ENCODE measurements at regions not wholly inside any gene's neighbourhood (a gene's known extent, or its start where the extent isn't known, plus 50 kb on each side); places are given as distances from the start of the nearest gene placed in this dataset.

- TF ChIP-seq CTCF (IDR thresholded peaks at IDR 0.05; ENCODE audit: low read depth, low read length), result no peak
- DNase-seq (ENCODE audit: extremely low read depth, low read depth), result no peak
These were observed 165.4 kb upstream of the GMDS start for GRCh38 chr6:2410656-2411380.

GRCh38 chr6:2407525-2407924 is 162.1 kb upstream of the GMDS start:
- TF ChIP-seq CTCF (IDR thresholded peaks at IDR 0.05; ENCODE audit: low read depth, low read length), result no peak
- DNase-seq (ENCODE audit: extremely low read depth, low read depth), result no peak

- no peak for TF ChIP-seq CTCF (IDR thresholded peaks at IDR 0.05; ENCODE audit: low read depth, low read length)
- DNase-seq (ENCODE audit: extremely low read depth, low read depth), result no peak
These were observed 159.0 kb upstream of the GMDS start for GRCh38 chr6:2404211-2404929.

GRCh38 chr6:2403546-2403945 is 158.1 kb upstream of the GMDS start:
- no peak for TF ChIP-seq CTCF (IDR thresholded peaks at IDR 0.05; ENCODE audit: low read depth, low read length)
- no peak for DNase-seq (ENCODE audit: extremely low read depth, low read depth)

GRCh38 chr6:2396846-2397630 is 151.6 kb upstream of the GMDS start:
- no peak for TF ChIP-seq CTCF (IDR thresholded peaks at IDR 0.05; ENCODE audit: low read depth, low read length)
- DNase-seq (ENCODE audit: extremely low read depth, low read depth), result peak; percentile 56

- TF ChIP-seq CTCF (IDR thresholded peaks at IDR 0.05; ENCODE audit: low read depth, low read length), result no peak; the same call in 1 of the 2 replicates
- no peak for DNase-seq (ENCODE audit: extremely low read depth, low read depth)
These were observed 150.7 kb upstream of the GMDS start for GRCh38 chr6:2396042-2396657.

Data from AG09319 (cell line).